CD4-positive, alpha-beta T cell treated with Interferon gamma for 1 hour (primary cell): ENCODE measurements at regions not wholly inside any gene's neighbourhood (a gene's known extent, or its start where the extent isn't known, plus 50 kb on each side); places are given as distances from the start of the nearest gene placed in this dataset.

Experiments
- DNase-seq: peaks from one replicate; pipeline ENCODE4 v3.0.0-alpha.2; 2020

GRCh38 chr6:129967427-129967826 is 51.0 kb upstream of the L3MBTL3 start:
- DNase-seq: no peak

- no peak for DNase-seq
Measured at GRCh38 chr6:129966125-129966524, 52.3 kb upstream of the L3MBTL3 start.

GRCh38 chr6:129965096-129965495 is 53.3 kb upstream of the L3MBTL3 start:
- no peak for DNase-seq

GRCh38 chr6:129959358-129959930 is 58.9 kb upstream of the L3MBTL3 start:
- no peak for DNase-seq

- no peak for DNase-seq
Measured at GRCh38 chr6:129957941-129958898, 60.2 kb upstream of the L3MBTL3 start.

- DNase-seq: no peak
Measured at GRCh38 chr6:129955584-129955983, 62.8 kb upstream of the L3MBTL3 start.

- DNase-seq: no peak
Measured at GRCh38 chr6:129954749-129955431, 63.5 kb upstream of the L3MBTL3 start.

- no peak for DNase-seq
Measured at GRCh38 chr6:129947797-129948196, 70.6 kb upstream of the L3MBTL3 start.

GRCh38 chr6:129946439-129947140 is 71.8 kb upstream of the L3MBTL3 start:
- DNase-seq: no peak

- DNase-seq: no peak
Measured at GRCh38 chr6:129943637-129944271, 74.6 kb upstream of the L3MBTL3 start.

- no peak for DNase-seq
Measured at GRCh38 chr6:129940454-129941195, 77.8 kb upstream of the L3MBTL3 start.

- no peak for DNase-seq
Measured at GRCh38 chr6:129938249-129939020, 77.3 kb upstream of the TMEM244 start.

GRCh38 chr6:129936329-129937165 is 75.4 kb upstream of the TMEM244 start:
- DNase-seq: peak; percentile 13

GRCh38 chr6:129932321-129932720 is 71.2 kb upstream of the TMEM244 start:
- DNase-seq: no peak

- DNase-seq: no peak
Measured at GRCh38 chr6:129929433-129929832, 68.3 kb upstream of the TMEM244 start.

- DNase-seq: no peak
Measured at GRCh38 chr6:129923530-129924250, 62.6 kb upstream of the TMEM244 start.

GRCh38 chr6:129921169-129921817 is 60.2 kb upstream of the TMEM244 start:
- DNase-seq: no peak

GRCh38 chr6:129920103-129920798 is 59.1 kb upstream of the TMEM244 start:
- DNase-seq: no peak
